ENCODE measurements at regions not wholly inside any gene's neighbourhood (a gene's known extent, or its start where the extent isn't known, plus 50 kb on each side); places are given as distances from the start of the nearest gene placed in this dataset.

DNA sequence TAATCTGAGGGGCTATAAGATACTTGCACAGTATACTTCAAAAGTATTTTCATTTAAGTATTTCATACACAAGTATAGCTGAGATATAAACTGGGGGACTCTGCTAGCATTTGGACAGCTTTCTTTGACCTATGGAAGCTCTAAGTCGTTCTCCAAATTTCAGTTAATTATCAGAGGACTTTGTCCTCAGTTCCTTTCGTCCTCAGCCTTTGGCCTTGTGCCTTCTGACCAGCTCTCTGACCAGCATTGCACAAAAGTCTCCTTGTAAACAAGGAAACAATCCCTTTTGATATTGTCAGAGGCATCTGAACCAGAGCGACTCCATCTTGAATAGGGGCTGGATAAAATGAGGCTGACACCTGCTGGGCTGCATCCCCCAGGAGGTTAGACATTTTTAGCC is 464.0 kb upstream of the FAM241A start:
- DNase-seq, result no peak

DNA sequence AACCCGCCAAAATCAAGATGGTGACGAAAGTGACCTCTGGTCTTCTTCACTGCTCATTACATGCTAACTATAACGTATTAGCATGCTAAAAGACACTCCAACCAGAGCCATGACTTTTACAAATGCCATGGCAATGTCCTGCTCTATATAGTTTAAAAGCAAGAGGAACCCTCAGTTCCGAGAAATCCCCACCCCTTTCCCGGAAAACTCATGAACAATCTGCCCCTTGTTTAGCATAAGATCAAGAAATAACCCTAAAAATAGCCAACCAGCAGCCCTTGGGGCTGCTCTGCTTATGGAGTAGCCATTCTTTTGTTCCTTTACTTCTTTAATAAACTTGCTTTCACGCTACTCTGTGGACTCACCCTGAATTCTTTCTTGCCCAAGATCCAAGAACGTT is 463.5 kb upstream of the FAM241A start:
- DNase-seq, result no peak

DNA sequence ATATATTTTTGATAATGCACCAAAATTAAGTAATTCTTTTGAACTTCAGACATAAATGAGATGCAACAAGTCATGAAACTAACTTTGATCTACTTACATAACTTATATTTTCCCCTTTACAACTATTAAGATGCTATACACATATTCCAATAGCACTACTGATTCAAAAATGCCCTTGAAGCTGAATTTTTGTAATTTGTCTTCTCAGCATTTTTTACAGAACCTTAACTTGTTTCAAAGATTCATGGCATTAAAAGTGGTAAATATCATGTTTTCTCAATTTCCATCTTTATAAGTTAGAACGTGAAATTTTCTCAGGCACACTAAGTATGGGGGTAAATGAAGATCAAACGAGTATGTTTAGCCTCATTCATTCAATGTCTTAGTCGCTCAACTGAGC is 460.0 kb upstream of the FAM241A start:
- no peak for DNase-seq

DNA sequence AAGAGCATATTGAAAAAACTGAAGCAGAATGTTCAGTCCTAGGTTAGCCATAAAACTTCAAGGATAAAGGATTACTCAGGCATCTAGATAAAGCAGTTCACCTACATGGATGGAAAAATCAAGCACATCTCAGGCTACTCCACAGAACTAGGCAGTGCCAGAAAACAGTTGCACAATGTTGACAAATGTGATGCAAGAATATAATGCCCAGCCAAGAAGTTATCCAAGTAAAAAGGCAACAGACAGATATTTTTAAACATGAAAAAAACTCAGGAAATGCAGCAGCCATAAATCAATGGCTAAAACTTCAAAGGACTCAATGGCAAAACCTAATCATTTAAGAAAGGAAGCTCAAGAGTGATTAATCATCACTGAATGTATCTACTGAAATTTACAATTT is 456.0 kb upstream of the FAM241A start:
- DNase-seq, result no peak

DNA sequence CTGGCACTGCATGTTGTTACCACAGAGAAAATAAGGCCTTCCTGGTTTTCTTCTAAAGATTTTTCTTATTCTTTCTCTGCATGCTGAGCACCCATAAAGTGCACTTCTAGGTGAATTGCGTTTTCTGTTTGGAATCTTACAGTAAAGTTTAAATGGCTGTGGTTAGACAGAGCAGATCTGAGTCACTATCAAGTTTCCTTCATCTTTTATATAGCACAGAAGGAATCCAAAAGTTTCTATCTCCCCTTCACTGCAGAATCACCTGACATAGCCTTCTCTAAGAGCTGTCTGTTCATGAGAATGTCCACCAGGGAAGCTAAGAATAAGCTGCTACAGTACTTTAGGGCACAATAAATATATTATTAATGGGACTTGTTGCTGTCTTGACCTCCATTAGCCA is 455.5 kb upstream of the FAM241A start:
- no peak for DNase-seq

DNA sequence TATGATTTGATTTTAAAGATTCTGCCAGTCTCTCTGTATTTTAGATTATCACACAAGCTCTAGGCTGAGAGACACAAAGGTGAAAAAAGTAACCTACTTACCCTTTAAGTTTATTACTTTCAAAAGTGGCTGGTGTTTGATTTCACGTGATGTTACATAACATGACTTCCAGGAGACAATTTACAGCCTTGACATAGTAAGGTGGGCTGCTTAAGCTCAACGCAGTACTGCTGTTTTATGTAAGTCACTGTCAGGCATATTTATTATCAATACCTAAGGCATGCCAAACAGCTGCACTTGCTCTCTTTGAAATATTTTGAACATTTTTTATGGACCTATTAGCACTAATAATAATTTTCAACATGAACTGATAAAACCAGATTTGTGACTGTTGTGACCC is 451.5 kb upstream of the FAM241A start:
- DNase-seq, result no peak

DNA sequence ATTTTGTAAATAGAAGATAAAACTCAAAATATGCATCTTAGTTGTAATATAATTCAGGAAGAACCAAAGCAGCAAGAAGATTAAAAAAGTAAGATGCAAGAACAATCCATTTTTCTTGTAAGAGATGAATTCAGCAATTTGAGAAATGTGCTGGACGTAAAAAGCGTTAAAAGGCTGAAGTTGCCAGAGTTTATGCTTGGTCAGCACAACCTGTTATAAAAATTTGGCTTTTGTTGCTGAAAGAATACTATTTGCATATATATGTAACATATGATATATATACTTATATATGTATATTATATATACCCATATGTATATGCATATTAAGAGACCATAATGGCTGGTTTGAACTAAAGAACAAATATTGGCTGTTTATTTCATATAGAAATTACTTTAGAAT is 449.6 kb upstream of the FAM241A start:
- no peak for DNase-seq

DNA sequence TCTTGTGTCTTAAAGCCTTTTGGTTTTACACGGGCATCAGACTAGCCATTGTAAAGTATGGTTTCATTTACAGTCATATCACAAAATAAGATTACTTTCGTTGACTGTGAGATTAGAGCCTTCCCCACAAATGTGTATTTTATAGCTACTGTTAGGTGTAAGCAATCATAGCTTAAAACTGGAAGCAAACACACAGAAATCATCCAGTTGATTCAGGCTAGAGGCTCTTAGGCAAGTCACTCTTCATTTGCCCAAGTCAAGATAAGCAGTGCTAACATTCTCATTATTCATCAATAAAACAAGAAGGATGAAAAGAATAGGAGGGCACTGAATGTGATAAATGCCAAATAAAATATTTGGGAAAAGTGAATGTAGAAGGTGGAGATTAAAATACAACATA is 448.7 kb upstream of the FAM241A start:
- no peak for DNase-seq

DNA sequence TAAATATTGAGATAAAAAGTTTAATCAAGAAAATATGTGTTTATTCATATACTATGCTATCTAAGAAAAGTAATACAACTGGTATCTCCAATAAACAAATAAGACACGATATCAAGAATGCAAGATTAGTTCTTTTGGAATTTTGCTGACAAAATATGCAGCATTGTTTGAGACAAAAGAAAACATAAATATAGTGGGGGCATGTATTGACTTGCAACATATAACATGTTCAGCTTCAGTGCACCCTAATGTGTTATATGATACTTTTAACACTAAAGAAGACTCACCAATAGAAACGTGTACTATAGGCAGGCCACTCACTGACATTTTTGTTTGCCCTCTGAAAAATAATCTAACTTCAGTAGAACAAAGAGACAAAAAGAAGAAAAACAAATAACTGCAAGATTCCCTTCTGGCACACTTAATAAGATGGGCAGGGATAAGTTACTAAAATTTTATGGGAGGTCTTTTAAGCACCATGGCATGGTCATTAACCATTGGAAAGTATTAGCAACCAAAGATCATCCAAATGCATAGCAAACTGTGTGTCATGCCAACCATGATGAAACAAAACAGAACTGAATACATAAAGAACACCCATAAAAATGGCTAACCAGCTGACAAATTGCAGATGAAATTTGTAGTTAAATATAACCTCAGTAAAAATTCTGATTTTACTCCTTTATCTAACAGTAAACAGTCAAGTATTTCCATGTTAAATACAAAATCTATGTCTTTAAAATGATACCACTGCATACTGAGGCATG is 447.9 kb upstream of the FAM241A start:
- no peak for DNase-seq

DNA sequence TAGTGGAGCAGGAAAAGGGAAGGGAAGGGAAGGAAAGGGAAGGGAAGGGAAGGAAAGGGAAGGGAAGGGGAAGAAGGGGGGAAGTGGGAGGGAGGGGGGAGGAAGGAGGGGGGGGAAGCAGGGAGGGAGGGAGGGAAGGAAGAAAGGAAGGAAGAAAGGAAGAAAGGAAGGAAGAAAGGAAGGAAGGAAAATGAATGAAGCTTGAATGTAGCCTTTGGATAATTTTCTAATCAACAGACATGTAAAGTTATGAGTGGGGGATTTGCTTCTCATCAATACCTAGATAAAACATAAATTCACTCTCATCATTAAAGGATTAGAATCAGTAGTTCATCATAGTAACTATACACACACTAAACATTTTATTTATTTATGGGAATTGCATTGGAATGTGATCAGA is 446.9 kb upstream of the FAM241A start:
- no peak for DNase-seq

DNA sequence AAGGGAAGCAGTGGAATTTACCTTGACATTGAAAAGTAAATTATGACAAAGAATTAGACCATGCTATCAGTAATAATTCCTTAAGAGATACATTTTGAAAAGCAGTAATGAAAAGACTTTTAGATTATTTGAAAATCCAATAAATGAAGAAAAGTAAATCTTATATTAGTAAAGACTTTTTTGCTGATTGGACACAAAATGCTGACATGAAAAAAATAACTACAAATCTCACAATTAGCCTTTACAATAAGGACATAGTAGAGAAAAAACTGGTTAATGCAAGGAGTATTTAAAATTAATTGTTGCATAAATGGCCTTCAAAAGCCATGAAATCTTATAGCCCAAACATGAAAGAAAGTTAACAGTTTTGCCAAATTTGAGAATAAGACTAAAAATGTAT is 446.1 kb upstream of the FAM241A start:
- DNase-seq, result no peak

DNA sequence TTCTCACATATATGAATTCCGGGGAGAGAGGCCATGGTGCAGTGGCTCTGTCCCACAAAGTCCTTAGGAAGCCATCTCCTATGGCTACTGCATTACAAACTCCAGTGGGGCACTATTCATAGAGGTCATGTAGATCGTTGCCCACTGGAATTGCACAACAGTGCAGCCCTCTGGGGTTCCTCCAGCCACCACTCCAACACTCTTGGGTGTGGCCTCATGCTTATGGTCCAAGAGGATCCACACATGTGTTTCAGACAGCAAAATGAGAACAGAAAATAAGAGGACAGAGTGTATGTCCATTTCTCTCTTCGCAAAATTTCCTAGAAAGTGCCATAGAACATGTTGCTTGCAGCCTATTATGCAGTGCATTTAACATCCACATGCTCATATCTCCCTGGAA is 444.2 kb upstream of the FAM241A start:
- no peak for DNase-seq

DNA sequence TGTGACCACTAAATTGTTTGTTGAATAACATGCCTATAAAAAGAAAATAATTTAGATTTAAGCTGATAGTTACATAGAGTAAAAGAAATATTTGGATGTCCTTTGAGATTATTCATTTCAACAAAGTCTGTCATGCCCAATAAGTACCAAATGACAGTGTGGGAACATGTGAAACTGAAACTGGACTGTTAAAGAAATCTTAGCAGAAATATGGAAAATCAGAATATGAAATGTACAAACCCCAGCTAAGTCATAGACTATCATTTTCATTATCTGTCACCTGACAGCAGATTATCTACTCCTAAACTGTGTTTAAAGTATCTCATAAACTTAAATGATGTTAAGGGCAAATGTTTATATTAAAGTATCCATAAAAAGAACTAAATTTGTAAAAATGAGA is 437.8 kb upstream of the FAM241A start:
- no peak for DNase-seq

DNA sequence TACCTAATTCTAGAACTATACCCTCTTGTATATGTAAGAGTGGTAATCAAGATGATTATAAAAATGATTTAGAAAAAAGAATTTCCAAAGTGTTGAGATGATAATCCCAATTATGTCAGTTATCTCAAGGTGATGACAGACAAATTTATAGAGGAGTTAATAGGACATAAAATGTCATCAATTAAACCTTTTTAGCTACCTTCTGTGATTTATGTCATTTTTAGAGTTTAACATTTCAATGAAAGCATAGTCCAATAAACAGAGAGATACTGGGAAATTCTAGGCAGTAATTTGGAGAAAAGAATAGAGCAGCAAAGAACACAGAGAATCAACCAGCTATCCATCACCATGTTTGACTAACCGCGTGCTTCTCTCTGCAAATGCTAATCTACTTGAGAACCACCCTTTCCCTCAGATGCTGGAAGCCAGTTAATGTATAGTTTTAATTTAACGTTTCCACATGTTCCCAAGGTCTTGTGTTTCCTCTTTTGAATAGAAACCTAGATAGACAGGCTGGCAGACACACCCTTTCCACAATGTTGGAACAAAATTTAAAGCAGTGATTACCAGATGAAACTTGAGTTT is 433.1 kb upstream of the FAM241A start:
- no peak for DNase-seq

DNA sequence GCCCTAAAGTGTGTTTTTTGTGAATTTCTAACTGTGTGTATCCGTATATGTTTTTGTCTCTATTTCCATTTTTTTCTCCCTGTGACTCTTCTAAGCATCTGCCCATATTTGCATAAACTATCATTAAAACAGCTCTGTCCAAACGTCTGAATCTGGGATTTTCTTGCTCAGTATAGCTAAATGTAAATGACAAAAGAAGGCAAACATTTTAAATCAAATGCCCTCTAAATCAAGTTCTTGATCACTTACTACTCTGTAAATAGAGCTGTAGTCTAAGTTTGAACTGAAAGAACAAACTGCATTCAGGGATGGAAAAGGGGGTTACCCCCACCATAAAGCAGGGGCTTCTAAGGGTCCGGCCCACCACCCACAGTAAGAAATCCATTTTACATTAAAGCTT is 432.0 kb upstream of the FAM241A start:
- no peak for DNase-seq

DNA sequence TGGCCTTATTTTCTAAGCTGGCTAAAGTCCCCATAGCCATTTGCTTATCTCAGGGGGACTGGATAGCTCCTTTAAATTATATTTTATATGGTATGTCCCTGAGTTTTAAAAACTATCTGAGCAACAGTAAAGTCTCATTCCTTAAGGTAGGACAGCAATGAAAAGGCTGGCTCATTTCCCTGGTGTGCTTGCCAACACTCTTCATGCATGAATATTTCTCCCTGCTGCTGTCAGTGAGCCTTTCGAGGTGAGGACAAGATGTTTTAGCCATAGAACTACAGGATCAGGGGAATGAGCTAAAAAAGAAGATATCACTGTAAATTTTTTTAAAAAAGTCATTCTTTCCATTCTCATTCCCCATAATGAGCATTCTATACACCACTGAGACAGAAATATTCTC is 427.3 kb upstream of the FAM241A start:
- no peak for DNase-seq

DNA sequence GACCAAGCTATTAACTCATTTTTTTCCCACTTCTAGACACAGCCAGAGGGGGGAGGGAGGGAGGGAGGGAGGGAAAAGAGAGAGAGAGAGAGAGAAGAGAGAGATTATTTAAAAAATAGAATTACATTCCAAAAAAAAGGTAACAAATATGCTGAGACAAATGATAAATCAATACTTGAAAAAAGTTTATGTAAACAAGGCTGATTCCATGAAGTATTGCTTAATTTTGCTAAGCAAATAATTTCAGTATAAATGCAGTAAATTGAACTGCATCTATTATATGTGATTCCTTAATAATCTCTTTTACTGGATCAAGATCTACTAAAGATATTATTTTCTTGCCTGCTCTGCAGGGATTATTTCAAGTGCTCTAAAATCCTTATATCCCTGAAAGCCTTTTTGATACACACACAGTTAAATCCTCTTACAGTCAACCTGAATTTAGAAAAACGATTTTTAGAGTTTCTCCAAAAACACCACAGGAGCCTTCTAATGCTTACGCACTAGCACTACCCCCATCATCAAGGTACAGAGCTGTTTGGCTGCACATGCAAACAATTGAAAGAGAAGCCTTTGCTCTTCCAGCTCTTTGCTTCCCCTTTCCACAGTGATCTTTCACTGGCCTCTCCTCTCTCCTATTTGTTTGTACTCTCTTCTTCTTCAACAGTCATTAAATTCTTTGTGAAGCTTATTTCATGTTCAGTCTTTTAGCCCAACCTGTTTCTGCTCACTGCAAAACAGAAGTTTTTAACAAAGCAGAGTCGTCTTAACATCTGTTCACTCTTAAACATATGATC is 426.3 kb upstream of the FAM241A start:
- DNase-seq, result no peak

DNA sequence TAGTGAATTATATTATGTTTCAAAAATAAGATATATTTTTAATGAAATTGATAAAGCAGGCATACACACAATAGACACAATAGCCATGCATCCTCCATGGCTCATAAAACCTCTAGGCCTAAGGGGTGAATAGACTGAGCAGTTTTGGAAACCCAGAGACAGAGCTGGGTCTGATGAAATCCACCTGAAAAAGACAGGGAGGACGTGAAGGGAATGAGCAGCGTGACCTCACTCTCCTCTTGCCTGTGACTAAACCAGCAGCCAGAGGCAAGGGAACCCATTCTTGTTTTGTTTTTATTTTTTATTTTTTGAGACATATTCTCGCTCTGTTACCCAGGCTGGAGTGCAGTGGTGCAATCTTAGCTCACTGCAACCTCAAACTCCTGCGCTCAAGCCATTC is 424.4 kb upstream of the FAM241A start:
- no peak for DNase-seq

DNA sequence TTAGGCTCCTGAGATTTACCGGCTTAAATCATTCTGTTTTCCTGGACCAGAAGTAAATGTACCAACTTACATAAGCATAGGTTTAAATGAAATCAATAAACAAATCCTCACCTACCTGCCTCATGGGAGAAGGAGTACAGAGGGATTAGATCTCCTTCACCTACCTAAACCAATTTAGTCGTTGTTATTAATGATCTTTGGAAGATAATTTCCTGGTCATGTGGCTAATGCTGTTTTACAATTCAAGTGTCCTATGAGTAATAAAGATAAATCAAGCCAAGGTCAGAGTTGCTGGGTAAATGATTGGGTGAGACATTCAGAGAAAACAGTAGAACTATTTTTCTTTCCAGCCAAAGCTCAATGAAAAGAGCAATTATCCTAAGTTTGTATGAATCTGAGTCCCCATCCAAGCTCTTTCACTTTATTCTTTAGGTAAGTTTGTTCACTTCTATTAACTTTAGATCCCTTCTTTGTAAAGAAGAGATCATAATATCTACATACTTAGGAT is 423.0 kb upstream of the FAM241A start:
- DNase-seq, result no peak

DNA sequence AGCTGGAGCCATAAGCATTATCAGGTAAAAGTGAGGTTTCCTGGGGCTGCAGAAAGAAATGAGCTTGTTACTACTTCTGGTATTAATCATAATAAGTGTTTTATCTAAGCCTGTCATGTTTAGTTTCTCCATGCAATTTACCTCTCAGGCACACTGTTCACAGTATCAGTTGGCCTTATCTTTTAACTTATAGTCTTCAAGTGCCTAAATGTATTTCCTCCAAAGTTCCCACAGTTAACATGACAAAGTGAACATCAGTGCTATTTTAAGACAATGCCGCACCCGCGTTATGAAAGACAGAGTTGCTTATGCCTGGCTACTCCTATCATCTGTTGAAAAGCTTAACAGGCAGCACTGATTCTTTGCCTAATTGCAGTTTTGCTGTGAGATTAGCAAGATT is 408.7 kb upstream of the FAM241A start:
- no peak for DNase-seq

DNA sequence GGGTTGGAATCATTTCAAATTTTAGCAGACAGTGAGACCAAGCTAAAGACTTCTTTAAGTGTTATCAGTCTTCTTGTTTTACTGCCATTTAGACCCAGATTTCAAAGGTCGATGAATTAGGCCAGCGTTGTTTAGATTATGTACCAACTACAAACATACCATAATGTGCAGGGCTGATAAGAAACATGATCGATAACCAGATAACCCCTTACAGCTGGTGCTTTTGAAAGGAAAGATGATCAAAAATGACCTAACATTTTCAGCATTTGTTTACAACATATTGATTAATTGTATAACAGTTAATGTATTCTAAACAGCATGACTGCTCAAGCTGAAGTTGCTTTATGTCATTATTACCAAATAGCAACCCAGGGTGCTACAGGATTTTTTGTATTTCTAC is 400.4 kb upstream of the FAM241A start:
- DNase-seq, result no peak

DNA sequence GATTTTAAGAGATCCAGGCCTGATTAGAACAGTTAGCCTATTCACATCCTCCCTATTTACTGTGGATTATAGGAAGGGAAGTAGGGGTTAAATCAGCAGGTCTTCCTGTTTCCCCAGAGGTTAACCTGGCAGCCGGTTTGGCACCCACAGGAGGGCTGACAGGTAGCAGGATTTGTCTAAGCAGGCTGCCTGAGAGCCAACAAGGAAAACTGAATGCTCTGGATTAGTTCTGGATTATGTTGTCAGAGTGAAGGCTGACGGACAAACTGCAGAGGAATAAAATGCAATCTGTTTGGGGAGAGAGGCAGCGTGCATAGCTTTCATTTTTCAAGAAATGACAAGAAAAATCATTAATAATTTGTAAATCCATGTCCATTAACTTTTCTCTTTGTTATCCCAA is 397.1 kb upstream of the FAM241A start:
- no peak for DNase-seq

DNA sequence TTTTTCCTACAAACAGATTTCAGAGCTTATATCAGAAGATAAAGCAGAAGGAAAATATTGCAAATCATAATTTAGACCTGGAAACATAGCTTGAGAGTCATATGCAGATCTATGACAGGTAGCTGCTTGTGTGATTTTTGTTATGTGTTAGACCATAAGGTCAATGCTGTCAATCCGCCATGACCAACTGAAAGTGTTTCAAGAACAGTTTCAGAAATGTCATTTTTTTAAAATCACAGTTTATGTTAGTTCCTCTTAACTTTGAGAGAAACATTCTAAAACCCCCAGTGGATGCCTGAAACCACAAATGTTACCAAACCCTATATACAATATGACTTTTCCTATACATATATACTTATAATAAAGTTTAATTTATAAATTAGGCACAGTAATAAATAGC is 391.3 kb upstream of the FAM241A start:
- no peak for DNase-seq

DNA sequence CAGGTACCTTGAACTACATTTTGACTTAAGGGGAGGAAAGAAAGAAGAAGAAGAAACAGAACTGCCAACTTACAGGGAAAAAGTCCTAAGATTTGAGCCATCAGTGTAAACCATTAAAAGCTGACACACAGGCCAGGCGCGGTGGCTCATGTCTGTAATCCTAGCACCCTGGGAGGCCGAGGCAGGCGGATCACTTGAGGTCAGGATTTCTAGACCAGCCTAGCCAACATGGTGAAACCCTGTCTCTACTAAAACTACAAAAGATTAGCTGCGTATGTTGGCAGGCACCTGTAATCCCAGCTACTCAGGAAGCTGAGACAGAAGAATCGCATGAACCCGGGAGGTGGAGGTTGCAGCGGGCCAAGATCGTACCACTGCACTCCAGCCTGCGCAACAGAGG is 389.7 kb upstream of the FAM241A start:
- no peak for DNase-seq

All from Kasumi-1 (cell line).